Vagina (tissue), 2 donors: ENCODE measurements at regions not wholly inside any gene's neighbourhood (a gene's known extent, or its start where the extent isn't known, plus 50 kb on each side); places are given as distances from the start of the nearest gene placed in this dataset.

ENCODE experiments used
- CTCF ChIP-seq, 3 experiments: fragments of 450-650 bp in 2 of 3; fragments of 200-600 bp in 1 of 3; sonication (generic) in 1 of 3; IDR thresholded peaks; one replicate each; pipeline ENCODE4 v1.5.1; 2017 to 2019; ENCODE audit warnings: antibody characterized with exemption in 3 of 3, mild to moderate bottlenecking in 2 of 3, moderate library complexity in 2 of 3
- POLR2A ChIP-seq, 2 donors: fragments of 450-650 bp; IDR thresholded peaks; one replicate each; pipeline ENCODE4 v1.6.1; 2017; ENCODE audit warnings: antibody characterized with exemption in 2 of 2, mild to moderate bottlenecking in 2 of 2, moderate library complexity in 2 of 2
- POLR2AphosphoS5 ChIP-seq, 2 donors: sonication (generic); formaldehyde crosslinking; IDR thresholded peaks; one replicate each; pipeline ENCODE4 v1.9.0; 2017; ENCODE audit warnings: antibody characterized with exemption in 2 of 2, mild to moderate bottlenecking in 2 of 2, low read depth in 1 of 2; ENCODE audit not compliant: insufficient read depth in 1 of 2

- TF ChIP-seq POLR2A (IDR thresholded peaks at IDR 0.05) (no peak), CTCF (IDR thresholded peaks at IDR 0.05) (no peak), POLR2AphosphoS5 (IDR thresholded peaks at IDR 0.05; ENCODE audit: insufficient read depth in 1 of 2, low read depth in 1 of 2) (no peak)
Observed at GRCh38 chr1:193661385-193661784, 475.0 kb upstream of the B3GALT2 start.
